ENCODE measurements at regions not wholly inside any gene's neighbourhood (a gene's known extent, or its start where the extent isn't known, plus 50 kb on each side); places are given as distances from the start of the nearest gene placed in this dataset.
A peak's percentile ranks its signal among the peaks of the same experiment; 100 is the strongest.

GRCh38 chr5:164472165-164472564 is 966.7 kb downstream of the MAT2B start:
- H3K4me3 ChIP-seq, result no peak overlapping the region
- 52% methylated on average over 1 of the region's 1 CpG for WGBS (ENCODE audit: low lambda C conversion rate, missing lambda C conversion rate)
- no peaks in the 10 kb centered on the region for H4K20me1 ChIP-seq (ENCODE audit: insufficient read depth, poor library complexity, severe bottlenecking)
- no peak for DNase-seq (ENCODE audit: low spot score)
- no peaks in the 10 kb centered on the region for H3K27me3 ChIP-seq
- TF ChIP-seq EZH2 (IDR thresholded peaks at IDR 0.05; ENCODE audit: borderline replicate concordance), result no peak
- no peak for TF ChIP-seq EZH2phosphoT487 (IDR thresholded peaks at IDR 0.05; ENCODE audit: low read depth, severe bottlenecking, unreplicated experiment)
- TF ChIP-seq CTCF (IDR thresholded peaks at IDR 0.05; ENCODE audit: poor library complexity), result no peak
- H3K9me2 ChIP-seq (replicated peaks; ENCODE audit: insufficient read depth), result no peaks in the 10 kb centered on the region
- no peak overlapping the region for H3K4me2 ChIP-seq
- no peak overlapping the region for H2AFZ ChIP-seq
- H3K9me3 ChIP-seq (ENCODE audit: low read depth), result no peaks in the 10 kb centered on the region
- no peak overlapping the region for H3K27ac ChIP-seq
- H3K4me1 ChIP-seq (ENCODE audit: insufficient read depth), result no peaks in the 10 kb centered on the region
- no peaks in the 10 kb centered on the region for H3K79me2 ChIP-seq
- H3K36me3 ChIP-seq (replicated peaks; ENCODE audit: insufficient read depth, low read depth), result no peaks in the 10 kb centered on the region

- TF ChIP-seq CTCF (IDR thresholded peaks at IDR 0.05; ENCODE audit: poor library complexity) (peak; percentile 77), EZH2phosphoT487 (IDR thresholded peaks at IDR 0.05; ENCODE audit: low read depth, severe bottlenecking, unreplicated experiment) (no peak), EZH2 (IDR thresholded peaks at IDR 0.05; ENCODE audit: borderline replicate concordance) (no peak)
- 72% methylated on average over 3 of the region's 3 CpGs for WGBS (ENCODE audit: low lambda C conversion rate, missing lambda C conversion rate)
- peak; percentile 32 for DNase-seq (ENCODE audit: low spot score)
- Histone ChIP-seq H3K4me1 (ENCODE audit: insufficient read depth) (no peaks in the 10 kb centered on the region), H4K20me1 (ENCODE audit: insufficient read depth, poor library complexity, severe bottlenecking) (no peaks in the 10 kb centered on the region), H3K79me2 (no peaks in the 10 kb centered on the region), H2AFZ (no peak overlapping the region), H3K27me3 (no peaks in the 10 kb centered on the region), H3K4me2 (no peak overlapping the region), H3K4me3 (no peak overlapping the region), H3K9me2 (replicated peaks; ENCODE audit: insufficient read depth) (no peaks in the 10 kb centered on the region), H3K27ac (no peak overlapping the region), H3K9me3 (ENCODE audit: low read depth) (no peaks in the 10 kb centered on the region), H3K36me3 (replicated peaks; ENCODE audit: insufficient read depth, low read depth) (no peaks in the 10 kb centered on the region)
These were observed 970.0 kb downstream of the MAT2B start for GRCh38 chr5:164475339-164475977.

- no peak for TF ChIP-seq CTCF (IDR thresholded peaks at IDR 0.05; ENCODE audit: poor library complexity)
- no peak for TF ChIP-seq EZH2phosphoT487 (IDR thresholded peaks at IDR 0.05; ENCODE audit: low read depth, severe bottlenecking, unreplicated experiment)
- TF ChIP-seq EZH2 (IDR thresholded peaks at IDR 0.05; ENCODE audit: borderline replicate concordance), result no peak
- Histone ChIP-seq H4K20me1 (ENCODE audit: insufficient read depth, poor library complexity, severe bottlenecking) (no peaks in the 10 kb centered on the region), H3K9me3 (ENCODE audit: low read depth) (no peaks in the 10 kb centered on the region), H2AFZ (no peak overlapping the region), H3K4me2 (no peak overlapping the region), H3K9me2 (replicated peaks; ENCODE audit: insufficient read depth) (no peaks in the 10 kb centered on the region), H3K79me2 (no peaks in the 10 kb centered on the region), H3K36me3 (replicated peaks; ENCODE audit: insufficient read depth, low read depth) (no peaks in the 10 kb centered on the region), H3K4me3 (no peak overlapping the region), H3K27ac (no peak overlapping the region), H3K27me3 (no peaks in the 10 kb centered on the region), H3K4me1 (ENCODE audit: insufficient read depth) (no peaks in the 10 kb centered on the region)
- DNase-seq (ENCODE audit: low spot score), result no peak
- 97% methylated on average over 3 of the region's 3 CpGs for WGBS (ENCODE audit: low lambda C conversion rate, missing lambda C conversion rate)
These were observed 975.9 kb downstream of the MAT2B start for GRCh38 chr5:164481270-164481669.

Measured in hepatocyte (in vitro differentiated cells).